HG02885 (cell line): ENCODE measurements at regions not wholly inside any gene's neighbourhood (a gene's known extent, or its start where the extent isn't known, plus 50 kb on each side); places are given as distances from the start of the nearest gene placed in this dataset.

ENCODE experiments used
- ATAC-seq: cut with Tn5 transposase; IDR thresholded peaks from one replicate; pipeline ENCODE4 v1.9.1; 2021; ENCODE audit warnings: mild to moderate bottlenecking; ENCODE audit not compliant: unreplicated experiment, poor library complexity

GRCh38 chr6:138607478-138608433, 108.5 kb upstream of the NHSL1 start:
- no peak for ATAC-seq

GRCh38 chr6:138608896-138609295, 109.6 kb upstream of the NHSL1 start:
- no peak for ATAC-seq

- no peak for ATAC-seq
Observed at GRCh38 chr6:138609801-138610430, 110.6 kb upstream of the NHSL1 start.

- no peak for ATAC-seq
Observed at GRCh38 chr6:138610816-138611215, 111.5 kb upstream of the NHSL1 start.

GRCh38 chr6:138614151-138614550, 114.9 kb upstream of the NHSL1 start:
- no peak for ATAC-seq

- no peak for ATAC-seq
Observed at GRCh38 chr6:138618168-138618567, 118.9 kb upstream of the NHSL1 start.

- ATAC-seq, result no peak
Observed at GRCh38 chr6:138620630-138621029, 121.3 kb upstream of the NHSL1 start.

- no peak for ATAC-seq
Observed at GRCh38 chr6:138622967-138623366, 123.7 kb upstream of the NHSL1 start.

GRCh38 chr6:138631566-138631965, 132.3 kb upstream of the NHSL1 start:
- no peak for ATAC-seq

- ATAC-seq, result no peak
Observed at GRCh38 chr6:138637822-138638221, 135.7 kb upstream of the CCDC28A start.

GRCh38 chr6:138638604-138639003, 135.0 kb upstream of the CCDC28A start:
- no peak for ATAC-seq

GRCh38 chr6:138640028-138640427, 133.5 kb upstream of the CCDC28A start:
- ATAC-seq, result no peak

- ATAC-seq, result no peak
Observed at GRCh38 chr6:138643210-138643609, 130.4 kb upstream of the CCDC28A start.

GRCh38 chr6:138645976-138646640, 127.5 kb upstream of the CCDC28A start:
- ATAC-seq, result no peak

GRCh38 chr6:138647006-138647405, 126.6 kb upstream of the CCDC28A start:
- ATAC-seq, result no peak

- no peak for ATAC-seq
Observed at GRCh38 chr6:138648127-138648526, 125.4 kb upstream of the CCDC28A start.

GRCh38 chr6:138651491-138651890, 122.1 kb upstream of the CCDC28A start:
- no peak for ATAC-seq

GRCh38 chr6:138652824-138653223, 120.7 kb upstream of the CCDC28A start:
- ATAC-seq, result no peak

GRCh38 chr6:138653435-138653834, 120.1 kb upstream of the CCDC28A start:
- ATAC-seq, result no peak

- ATAC-seq, result peak; percentile 100
Observed at GRCh38 chr6:138654715-138655634, 118.6 kb upstream of the CCDC28A start.
